Activated CD8-positive, alpha-beta memory T cell treated with anti-CD3 and anti-CD28 coated beads, Interleukin-2, amount 50 U/mL, for 48 hours (primary cell): ENCODE measurements at regions not wholly inside any gene's neighbourhood (a gene's known extent, or its start where the extent isn't known, plus 50 kb on each side); places are given as distances from the start of the nearest gene placed in this dataset.

Experiments used
- DNase-seq: peaks from one replicate; pipeline ENCODE4 v3.0.0-alpha.2; 2020

DNA sequence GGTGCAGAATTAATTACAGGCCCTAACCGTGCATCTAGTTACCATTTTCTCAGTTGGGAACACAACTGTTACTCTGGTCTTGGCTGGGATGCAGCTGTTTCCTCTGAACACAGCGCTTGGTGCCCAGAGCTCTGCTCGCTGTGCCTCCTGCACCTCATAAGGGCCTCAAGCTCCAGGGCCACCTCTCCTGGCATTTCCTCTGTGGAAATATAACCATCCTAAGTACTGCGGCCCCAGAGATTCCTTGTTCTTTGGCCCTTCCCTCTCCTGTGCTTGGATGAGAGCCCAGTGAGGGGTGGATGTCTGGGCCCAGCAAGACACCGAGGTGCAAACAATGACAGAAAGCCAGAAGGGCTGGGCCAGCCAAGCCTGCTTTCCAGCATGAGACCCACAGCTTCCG lies 169.9 kb upstream of the CST7 start:
- DNase-seq: no peak

DNA sequence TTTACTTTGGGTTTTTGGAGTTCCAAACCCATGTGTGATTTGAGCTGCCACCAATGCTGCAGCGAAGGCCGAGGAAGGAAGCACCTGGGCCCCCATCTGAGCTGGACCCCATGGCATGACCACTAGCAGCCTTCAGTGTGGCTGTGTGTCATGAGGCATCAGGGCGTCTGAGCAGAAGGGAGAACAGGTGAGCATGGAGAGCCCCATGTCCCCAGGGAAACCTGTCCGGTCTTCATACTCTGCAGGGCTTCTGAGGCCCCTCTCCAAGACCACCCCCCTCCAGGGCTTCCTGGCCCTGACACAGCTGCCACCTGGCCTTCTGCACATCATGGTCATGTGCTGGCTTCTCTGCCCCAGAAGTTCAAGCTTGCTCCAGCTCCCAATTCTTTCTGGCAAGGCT lies 169.1 kb upstream of the CST7 start:
- no peak for DNase-seq

DNA sequence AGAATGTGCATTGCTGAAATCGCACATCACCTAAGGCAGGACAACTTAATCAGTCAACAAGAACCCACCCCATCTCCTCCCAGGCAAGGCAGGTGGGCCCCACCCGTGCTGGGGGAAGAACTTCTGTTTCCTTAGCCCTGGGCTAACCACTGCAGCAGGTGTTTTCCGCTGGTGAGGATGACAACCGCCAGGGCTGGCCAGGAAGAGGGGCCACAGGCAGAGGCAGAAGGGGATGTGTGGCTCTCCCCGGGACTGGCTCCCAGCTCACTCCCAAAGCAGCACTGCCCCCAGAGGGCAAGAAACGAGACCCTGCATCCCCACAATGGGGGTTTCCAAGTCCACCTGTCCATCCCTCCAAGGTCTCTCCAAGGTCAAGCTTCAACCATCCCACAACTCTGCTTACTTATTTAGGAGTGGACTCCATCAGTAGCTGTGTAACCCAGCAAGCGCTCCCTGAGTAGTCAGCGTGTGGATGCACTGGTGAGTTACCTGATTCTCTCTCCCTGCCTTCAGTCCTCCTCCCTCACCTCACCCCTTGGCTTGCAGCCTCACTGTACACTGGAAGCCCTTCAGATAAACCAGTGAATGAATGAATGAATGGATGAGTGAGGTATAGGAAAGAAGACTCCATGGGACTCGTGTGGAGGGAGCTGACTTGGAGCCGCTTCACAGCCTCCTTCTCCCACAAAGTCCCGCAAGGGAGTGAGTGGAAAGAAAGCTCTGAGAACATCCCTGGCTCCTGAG lies 168.2 kb upstream of the CST7 start:
- DNase-seq: no peak

DNA sequence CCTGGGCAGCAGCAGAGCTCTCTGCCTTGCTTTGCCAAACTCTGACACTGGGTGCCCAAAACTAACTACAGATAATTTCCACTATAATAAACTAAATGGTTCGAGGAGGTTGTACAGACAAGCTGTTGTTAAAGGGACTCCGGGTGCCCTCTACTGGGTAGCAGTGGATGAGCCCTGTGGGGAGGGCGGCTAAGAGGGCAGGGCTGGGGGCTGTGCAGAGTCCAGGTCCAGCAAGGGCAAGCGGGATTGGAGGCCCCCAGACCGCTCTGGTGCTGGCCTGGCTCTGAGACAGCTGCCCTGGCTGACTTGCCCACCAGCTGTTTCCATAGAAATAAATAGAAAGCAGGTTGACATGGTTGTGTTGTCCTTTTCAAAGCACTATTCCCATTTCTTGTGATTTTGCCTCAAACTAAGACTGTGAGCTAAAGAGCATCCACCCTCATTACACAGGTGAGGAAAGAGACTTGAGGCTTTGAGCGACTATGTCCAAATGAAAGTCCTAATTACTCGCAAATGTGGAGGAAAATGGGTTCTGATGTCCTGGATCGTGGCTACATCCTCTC lies 167.6 kb upstream of the CST7 start:
- no peak for DNase-seq

DNA sequence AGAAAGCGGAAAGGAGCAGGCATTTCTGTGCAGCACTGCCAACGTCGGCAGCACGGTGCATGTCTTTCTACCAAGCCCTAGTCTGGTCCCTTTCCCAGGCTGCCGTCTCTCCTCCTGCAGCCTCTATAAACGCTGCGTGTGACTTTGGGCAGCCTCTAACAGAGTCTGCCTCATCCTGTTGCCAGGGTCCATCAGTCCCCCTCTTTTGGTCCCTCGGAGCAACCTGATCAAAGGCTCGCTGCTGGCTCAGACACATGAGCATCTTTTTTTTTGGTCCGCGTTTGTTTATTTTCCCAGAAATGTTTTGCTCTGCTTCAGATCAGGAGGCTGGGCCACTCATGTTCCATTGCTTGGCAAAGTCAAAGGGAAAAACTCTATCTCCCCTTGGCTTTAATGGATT lies 166.8 kb upstream of the CST7 start:
- no peak for DNase-seq

DNA sequence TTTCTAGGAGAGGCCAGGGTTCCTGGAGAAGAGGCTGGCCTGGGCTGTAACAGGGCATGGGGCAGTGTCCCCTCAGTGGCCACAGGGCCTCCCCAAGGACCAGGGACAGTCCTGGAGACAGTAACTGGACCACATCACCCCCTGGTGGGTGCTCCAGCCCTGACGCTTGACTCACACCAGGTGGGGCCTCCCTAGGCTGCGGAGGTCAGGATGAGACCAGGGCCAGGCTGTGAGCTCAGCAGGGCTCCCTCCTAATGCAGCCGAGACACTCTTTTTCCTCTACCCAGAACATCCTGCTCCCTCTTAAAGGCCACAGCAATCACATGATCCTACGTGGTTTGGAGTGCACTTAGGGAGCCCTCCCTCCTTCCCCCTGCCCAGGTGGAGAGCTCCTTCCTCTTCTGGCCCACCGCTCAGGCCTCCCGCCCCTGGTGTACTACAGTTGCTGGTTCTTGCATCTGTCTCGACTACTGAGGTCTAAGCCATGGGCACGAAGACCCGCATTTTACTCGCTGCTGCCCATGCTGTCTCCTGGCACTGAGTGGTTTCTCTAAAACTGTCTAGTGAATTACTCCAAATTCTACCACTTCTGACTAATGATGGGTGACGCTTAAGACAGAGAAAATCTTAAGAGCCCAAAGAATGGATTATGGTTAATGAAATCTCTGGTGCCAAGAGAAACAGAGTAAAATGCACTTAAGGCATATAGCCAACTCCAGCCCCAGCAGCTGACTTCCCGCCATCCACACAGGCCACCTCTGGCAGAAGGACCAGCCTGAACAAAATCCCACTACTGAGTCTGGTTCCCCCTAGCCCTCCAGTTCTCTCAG lies 166.1 kb upstream of the CST7 start:
- no peak for DNase-seq

DNA sequence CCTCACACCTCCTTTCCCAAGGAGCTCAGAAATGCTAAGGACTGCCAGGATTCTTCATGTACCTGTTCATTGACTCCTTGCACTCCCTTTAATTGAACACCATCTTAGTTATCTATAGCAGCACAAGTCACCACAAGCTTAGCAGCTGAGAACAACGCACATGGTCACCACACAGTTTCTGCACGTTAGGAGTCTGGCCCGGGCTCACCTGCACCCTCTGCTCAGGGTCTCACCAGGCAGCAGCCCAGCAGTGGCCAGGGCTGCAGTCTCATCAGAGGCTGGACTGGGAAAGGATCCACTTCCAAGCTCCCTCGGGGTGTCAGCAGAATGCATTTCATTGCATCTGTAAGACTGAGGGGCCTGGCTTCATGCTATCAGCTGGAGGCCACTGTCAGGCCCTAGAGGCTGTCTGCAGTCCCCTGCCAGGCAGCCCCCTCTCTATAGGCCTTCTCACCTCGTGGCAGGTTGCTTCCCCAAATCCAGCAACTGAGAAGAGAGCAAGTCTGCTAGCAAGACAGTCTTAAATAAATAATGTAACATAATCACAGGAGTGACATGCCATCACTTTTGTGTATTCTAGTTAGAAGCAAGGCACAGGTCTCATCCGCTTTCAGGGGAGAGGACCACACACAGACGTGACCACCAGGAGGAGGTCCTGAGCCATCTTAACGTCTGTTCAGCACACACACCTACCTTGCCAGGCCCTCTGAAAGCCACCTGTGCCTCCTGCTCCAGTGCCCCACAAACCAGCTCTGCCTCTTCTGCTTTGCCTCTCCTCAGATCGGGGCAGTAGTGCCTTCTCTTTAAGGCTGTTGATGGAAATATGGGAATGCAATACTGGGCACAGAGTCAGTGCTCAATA lies 165.2 kb upstream of the CST7 start:
- DNase-seq: no peak

DNA sequence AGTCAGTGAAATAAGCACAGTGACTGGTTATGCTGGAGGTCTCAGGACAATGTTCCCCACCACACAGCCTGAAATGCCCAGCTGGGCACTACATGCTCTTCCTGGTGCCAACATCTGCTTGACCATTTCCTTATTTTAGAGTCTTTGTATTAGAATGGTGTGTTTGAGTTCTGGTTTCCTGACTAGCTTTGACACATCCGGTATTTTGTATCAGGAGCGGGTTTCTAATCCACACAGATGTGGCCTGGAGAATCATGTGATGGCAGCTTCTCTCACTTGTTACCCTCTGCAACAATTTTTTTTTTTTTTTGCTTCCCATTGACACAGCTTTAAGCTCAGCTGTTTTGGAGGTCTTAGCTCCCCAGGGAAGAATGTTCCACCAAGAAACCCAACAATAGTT lies 164.5 kb upstream of the CST7 start:
- no peak for DNase-seq

DNA sequence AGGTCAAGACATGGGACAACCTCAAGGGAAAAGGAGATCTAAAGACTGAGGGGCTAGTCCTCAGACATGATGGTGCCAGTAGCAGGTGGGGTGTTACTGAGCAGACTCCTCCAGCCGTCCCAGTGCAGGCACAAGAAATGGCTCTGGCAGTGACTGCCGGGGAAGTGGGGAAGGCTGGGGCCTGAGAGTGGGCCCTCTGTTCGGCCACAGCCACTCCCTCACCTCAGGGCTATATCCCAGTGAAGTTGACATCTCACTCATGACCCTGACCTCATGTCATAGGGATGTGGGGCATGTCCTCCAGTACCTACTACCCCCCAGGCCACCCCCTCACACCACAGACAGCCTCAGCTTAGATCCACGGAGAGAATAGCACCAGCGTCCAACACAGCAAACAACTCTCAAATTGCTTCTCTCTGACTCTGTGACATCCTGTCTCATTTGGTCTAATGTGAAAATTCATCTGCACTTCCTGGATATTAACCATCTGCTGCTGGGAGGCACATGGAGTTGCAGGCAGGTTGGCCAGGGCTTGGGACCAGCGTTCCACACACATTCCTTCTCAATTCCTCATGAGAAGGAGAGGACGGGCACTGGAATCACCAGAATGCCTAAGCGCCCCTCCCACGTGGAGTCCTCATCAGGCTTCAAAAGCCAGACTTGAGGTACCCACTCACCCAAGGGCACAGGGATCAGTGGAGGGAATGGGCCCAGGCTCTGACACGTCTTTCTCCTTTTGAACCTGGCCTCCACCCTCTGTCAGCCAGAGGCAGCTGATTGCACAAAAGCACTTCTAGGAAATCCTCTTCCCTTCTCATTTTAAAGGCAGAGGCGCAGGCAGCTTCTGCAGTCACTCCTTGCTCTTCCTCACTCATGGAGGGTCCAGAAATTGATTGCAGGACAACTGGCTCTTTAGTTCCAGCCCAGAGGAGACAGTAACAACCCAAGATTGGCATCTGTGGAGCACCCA lies 163.6 kb upstream of the CST7 start:
- no peak for DNase-seq

DNA sequence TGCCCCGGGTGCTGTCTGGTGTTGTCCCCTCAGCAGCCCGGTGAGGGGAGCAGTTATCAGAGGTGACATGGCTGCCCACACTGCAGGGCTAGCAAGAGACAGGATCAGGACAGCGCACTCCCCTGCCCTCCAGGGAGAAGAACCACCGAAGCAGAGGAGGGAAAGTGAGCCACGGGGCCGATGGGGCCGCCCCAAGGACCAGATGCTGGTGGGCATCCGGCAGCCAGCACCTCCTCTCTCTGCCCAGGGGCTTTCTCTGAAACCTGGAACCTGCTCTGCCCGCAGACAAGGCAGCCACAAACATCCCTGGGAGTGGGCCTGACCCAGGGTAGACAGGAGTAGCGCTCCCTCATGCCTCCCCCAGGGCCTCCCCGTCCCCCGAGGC lies 163.0 kb upstream of the CST7 start:
- DNase-seq: no peak

DNA sequence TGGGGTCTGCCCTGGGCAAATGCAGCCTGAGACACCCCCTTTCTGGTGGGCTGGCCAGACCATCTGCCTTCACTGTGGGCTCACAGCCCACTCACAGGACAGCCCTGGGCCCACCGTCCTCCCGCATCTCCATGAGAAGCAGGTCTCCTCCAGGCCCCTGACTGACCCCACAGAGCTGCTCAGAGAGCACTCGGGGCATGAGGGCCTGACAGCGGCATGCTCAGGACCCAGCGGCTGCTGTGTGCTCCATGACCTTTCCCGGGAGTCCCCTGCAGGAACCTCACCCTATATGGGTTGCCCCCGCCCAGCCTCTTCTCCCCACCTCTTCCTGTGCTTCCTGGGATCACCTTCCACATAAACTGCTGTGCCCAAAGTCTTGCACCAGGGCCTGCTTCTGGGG lies 162.4 kb upstream of the CST7 start:
- DNase-seq: no peak

DNA sequence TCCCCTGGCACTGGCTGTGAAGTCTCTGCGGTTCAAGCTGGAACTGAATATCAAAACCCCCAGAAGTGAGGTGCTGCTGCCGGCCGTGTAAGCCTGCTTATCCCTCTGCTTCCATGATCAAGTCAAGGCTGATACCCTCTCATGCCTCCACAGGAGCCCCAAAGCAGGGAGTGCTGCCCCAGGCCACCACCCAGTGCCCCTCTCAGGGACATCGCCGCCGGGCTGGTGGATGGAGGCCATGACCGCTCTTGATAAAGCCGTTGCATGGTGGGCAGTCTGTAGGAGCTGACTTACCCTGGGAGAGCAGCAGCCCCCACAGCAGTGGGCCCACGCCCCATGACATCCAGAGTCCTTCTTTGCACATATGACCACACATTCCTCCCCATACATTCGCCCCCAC lies 162.0 kb upstream of the CST7 start:
- DNase-seq: no peak

DNA sequence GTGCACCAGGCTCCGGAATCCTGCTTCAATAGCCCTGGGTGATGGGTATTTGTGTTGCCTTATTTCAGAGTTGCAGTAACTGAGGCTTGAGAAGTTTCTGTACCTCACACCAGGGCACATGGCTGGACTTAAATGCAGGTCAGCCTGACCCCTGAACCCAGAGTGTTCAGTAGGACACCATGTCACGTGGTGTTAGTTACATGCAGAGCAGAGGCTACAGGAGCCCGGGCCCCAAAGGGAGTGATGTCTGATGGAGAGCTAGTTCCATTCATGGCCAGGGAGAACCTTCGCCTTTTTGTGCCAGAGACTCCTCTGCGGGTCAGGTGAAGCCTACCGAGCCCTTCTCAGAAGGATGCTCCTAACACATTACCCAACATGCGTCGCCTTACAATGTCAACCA lies 161.4 kb upstream of the CST7 start:
- DNase-seq: no peak

DNA sequence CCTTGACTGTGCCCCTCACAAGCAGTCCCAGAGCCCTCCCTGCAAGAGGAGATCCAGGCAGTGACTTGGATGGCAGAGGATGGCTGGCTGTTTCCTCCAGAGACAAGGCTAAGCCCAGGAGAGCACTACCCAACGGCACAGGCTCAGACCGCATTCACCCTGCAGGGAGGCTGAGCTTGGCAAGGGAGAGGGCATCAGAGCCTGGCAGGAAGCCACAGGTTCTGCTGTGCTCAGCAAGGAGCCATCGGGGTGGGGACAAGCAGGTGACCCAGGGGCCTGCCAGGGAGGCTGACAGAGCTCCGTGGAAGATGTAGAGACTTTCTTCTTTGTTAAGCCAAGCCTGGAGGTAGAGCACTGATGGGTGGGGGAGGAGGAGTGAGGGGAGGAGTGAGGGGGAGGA lies 159.2 kb upstream of the CST7 start:
- DNase-seq: no peak

DNA sequence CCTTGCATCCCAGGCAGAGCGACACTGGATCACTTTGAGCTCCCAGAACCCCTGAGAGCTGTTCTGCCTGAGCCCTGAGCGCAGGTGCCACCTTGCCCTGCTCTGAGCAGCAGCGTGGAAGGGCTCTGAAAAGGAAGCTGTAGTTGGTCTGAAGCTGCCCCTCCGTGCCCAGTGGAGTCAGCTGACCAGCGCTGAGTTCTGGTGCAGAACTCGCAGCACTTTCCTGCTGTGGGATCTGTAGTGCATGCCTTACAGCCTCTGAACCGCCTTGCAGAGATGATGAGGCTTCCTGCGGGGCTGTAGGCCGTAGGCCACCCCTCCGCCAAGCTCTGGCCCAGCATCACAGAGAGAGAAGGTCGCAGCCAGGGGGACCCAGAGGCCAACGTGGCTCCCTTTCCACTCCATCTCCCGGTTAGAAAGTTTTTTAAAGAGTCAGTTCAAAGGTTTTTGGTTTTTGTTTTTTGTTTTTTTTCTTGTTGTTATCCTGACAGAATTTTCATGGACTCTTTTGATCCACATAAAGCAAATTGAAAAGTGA lies 158.3 kb upstream of the CST7 start:
- DNase-seq: no peak

DNA sequence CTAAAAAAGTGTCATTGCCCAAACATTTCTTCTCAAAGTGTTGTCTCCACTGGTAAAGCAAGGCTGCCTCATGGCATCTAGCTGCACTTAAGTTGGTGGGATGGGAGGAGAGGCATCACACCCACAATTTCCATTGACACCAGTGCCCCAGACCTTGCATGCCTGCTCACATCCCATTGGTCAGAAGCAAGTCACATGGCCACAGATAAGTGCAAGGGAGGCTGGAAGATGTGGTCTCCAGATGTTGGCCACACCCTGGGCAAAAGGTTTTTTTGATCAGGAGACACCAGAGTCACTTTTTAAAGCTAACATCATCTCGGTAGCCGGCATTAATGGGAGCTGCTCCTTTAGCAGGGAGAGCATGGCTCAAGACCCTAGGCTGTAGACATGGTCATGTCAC lies 157.1 kb upstream of the CST7 start:
- no peak for DNase-seq

DNA sequence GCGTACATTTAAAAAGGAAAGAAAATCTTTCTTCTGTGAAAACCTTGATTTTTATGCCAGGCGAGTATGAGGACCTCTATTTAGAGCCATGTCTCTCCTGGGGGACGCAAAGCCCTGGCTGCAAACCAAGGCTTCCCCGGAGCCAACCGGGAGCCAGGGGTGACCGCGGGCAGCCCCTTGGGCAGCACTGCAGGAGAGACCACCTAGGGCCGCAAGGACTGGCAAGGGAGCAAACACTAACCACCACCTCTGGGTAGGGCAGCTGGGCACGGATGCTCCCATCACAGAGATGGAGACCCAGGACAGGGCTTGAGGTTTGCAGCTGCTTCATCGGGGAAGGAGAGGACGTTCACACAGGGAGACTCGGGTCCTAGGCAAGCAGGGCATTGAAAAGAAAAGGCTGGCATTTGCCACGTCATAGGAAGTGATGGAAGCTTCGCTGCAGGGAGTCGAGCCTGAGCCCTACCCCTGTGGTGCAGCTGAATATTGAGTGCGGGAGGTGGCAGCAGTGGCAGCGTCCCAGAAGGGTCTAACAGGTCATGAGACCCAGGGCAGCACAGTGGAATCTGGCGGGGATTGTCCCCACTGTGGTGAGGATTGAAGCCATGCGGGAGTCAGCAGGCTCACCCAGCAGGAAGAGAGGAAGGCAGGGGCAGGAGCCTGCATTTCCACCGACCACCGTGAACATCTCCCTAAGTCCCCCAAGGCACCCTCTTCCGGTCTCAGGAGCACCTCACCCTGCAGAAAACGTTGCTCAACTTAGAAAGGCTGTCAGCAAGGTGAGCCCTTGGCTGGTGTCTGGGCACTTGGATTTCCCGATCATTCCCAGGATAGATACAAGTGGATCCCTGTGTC lies 156.2 kb upstream of the CST7 start:
- DNase-seq: no peak

DNA sequence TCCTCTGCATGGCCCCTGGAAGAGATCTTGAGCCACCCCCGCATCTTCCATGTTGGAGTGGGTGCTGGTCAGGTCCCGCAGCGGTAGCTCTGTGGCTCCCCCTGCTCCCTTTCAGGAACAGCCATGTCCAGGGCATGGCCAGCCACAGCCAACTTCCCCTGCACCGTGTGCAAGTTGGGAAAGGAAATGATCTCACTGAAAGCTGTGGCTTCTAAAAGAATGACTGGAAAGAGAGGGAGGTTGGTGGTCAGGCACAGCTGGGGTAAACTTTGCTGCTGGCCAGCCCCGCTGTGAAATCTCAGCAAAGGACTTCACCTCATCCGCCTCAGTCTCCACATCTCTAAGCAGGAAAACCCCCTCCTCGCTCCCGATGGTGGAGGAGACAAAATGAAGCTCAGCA lies 153.6 kb upstream of the CST7 start:
- no peak for DNase-seq

DNA sequence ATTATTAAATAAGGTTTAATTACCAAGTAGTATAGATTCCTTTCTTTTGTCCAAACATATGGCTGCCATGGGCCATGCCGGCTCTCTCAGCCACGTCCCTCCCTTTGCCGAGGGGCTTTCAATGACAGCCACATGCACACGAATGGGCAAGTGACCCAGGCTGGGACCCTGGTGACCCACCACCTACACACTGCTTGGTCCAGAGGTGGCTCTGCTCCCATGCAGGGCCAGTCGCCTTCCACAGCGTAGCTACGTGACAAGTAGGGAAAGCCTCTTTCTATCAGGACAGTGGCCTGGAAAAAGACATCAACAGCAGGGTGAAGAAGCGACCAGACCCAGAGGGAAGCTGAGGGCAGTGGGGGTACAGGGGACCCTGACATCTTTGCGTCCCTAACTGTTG lies 152.8 kb upstream of the CST7 start:
- DNase-seq: no peak

DNA sequence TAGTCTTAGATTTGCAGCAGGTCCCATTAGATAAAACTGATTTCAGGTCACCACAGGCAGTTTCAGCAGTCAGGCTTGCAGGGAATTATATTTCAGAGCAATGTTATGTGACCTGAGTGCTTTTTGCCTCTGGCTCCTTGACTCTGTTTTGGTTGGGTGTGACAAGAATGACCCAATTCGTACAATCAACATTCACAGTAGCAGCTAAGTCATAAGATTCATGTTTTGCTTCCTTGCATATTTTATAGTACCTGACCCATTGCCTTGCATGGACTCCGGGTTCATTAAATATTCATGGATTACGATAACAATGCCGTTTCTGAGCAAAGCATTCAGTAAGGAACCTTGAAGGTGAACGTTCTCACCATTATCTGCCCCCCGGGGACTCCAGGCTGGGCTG lies 152.0 kb upstream of the CST7 start:
- no peak for DNase-seq
